HFF-Myc (cell line): ENCODE measurements at regions not wholly inside any gene's neighbourhood (a gene's known extent, or its start where the extent isn't known, plus 50 kb on each side); places are given as distances from the start of the nearest gene placed in this dataset.
"Not testable (repeated sequence)": the region's sequence is repeated elsewhere in the genome, so short reads cannot be mapped to it uniquely, and the experiment has no call there.

Source experiments
- DNase-seq: peaks from one replicate; pipeline ENCODE4 v3.0.0-alpha.2; 2011; ENCODE audit warnings: low read depth; ENCODE audit errors: extremely low read depth
- H3K4me3 ChIP-seq: replicated peaks from 2 replicates; pipeline ENCODE4 v1.5.1; 2011; ENCODE audit warnings: low read depth, mild to moderate bottlenecking, control low read depth, low read length
- CTCF ChIP-seq: IDR thresholded peaks from 2 replicates; pipeline ENCODE4 v1.5.1; 2012; ENCODE audit warnings: mild to moderate bottlenecking, low read depth, low read length, control low read depth; ENCODE audit errors: missing control alignments

GRCh38 chr7:86995814-86996213, 63.6 kb downstream of the ELAPOR2 start:
- H3K4me3 ChIP-seq: no peak overlapping the region
- DNase-seq: no peak
- TF ChIP-seq CTCF: no peak

GRCh38 chr7:86995052-86995725, 64.3 kb downstream of the ELAPOR2 start:
- no peak for TF ChIP-seq CTCF
- DNase-seq: no peak
- H3K4me3 ChIP-seq: no peak overlapping the region

GRCh38 chr7:86991771-86992191, 67.7 kb downstream of the ELAPOR2 start:
- no peak for TF ChIP-seq CTCF
- H3K4me3 ChIP-seq: no peak overlapping the region
- DNase-seq: no peak

GRCh38 chr7:86991093-86991769, 68.2 kb downstream of the ELAPOR2 start:
- TF ChIP-seq CTCF: no peak
- no peak overlapping the region for H3K4me3 ChIP-seq
- DNase-seq: no peak

GRCh38 chr7:86989407-86989806, 70.0 kb downstream of the ELAPOR2 start:
- H3K4me3 ChIP-seq: no peak overlapping the region
- no peak for TF ChIP-seq CTCF
- DNase-seq: no peak

GRCh38 chr7:86987834-86988233, 71.6 kb downstream of the ELAPOR2 start:
- not testable (repeated sequence) for H3K4me3 ChIP-seq, DNase-seq

GRCh38 chr7:86987358-86987757, 72.1 kb downstream of the ELAPOR2 start:
- not testable (repeated sequence) for H3K4me3 ChIP-seq, DNase-seq

GRCh38 chr7:86985342-86985741, 74.1 kb downstream of the ELAPOR2 start:
- DNase-seq, H3K4me3 ChIP-seq: not testable (repeated sequence)

GRCh38 chr7:86983654-86984053, 75.8 kb downstream of the ELAPOR2 start:
- H3K4me3 ChIP-seq, DNase-seq: not testable (repeated sequence)

GRCh38 chr7:86981937-86982336, 77.5 kb downstream of the ELAPOR2 start:
- H3K4me3 ChIP-seq, DNase-seq: not testable (repeated sequence)
